IPS-NIHi7 (cell line): ENCODE measurements at regions not wholly inside any gene's neighbourhood (a gene's known extent, or its start where the extent isn't known, plus 50 kb on each side); places are given as distances from the start of the nearest gene placed in this dataset.

Source experiments
- DNase-seq: peaks from one replicate; pipeline ENCODE4 v3.0.0; 2012; ENCODE audit warnings: mixed read lengths; ENCODE audit errors: extremely low spot score

DNA sequence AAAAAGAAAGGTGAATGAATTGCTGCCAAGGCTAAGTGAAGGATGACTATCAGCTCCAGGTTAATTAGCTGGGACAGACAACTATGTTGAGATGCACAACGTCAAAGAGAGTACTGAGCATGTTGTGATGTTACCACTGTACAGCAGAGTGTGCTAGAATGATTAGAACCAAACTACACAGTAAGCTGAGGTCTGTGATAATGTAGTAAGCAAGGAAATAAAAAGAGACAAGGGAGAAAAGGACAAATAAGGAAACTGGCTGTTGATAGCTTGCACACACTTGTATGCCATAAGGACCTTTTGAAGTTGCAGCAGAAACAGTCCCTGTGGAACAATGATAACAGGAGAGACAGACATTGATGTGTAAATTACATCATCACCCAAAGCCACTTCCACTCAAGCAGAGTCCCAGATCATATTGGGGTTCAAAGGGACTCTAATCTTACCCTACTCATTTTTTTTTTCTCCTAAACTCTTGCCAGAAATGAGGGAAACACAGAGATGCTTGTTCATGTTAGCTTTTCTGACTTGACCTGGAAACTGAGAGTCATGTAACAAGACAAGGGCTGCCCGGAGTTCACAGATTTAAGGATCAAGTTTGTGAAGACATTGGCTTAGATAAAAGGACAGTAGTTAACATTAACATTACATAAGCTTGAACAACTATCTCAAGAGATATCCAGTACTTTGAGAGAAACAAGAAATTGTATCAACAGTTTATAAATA is 189.9 kb downstream of the CENPW start:
- no peak for DNase-seq

DNA sequence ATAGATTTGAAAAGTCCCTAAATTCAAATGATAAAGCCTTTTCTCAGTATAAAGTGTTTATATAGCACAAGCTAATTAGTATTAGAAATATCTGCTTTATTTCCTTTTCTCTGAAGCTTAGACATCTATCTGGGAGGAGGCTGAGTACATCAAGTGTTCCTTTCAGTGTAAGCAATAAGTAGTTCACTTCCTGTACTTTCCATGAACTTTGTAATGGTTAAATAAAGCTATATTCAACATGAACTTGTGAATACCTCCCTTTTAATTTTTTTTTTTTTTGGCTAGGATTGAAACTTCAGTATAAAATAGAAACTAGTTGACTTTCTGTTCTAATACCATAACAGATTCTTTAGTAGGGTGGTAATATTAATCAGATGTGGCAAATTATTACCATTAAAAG is 190.9 kb downstream of the CENPW start:
- DNase-seq = no peak

DNA sequence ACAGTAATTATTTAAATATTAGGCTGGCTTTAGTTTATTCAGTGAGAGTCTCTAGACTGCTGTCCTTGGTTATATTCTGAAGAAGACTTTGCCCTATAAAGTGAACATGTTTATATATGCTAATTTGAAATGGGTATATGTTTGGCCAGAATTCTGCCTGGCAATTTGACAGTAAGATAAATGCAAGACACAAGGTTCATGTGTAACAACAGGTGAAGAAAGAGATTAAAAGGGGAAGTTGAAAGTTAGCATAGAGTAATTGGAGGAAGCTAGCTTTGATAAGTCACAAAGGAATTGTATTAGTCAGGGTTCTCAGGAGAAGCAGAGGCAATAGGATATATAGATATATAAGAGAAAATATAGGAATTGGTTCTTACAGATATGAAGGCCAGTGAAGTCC is 191.4 kb downstream of the CENPW start:
- no peak for DNase-seq

DNA sequence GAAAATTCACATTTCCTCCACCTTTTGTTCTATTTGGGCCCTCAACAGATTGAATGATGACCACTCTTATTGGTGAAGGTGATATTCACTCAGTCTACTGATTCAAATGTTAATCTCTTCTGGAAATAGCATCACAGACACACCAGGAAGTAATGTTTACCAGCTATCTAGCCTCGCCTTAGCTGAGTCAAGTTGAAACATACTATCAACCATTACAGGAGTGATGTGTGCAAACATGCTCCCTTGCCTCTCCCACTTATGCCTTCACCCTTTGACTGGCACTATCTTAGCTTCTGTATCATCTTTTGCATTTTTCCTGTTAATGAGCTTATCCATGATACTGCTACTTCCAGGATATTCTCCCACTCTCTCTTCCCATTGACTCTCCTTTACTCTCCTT is 191.9 kb downstream of the CENPW start:
- DNase-seq = no peak

DNA sequence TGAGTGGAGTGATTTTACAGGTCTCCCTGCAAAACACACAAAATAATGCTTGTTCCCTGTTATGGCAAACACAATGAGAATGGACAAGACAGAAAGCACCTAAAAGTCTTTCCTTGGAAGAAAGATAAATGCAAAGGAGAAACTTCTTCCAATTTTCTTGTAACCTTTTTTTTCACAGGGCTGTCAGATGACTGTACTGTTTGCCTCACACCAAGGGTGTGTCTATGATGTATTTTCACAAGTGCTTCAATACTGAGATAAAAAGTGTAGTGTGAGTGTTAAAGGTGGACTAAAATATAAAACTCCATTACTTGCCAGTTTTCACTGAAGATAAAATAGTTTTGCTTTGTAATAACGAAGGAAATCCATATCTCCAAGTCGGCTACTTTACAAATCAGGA is 194.5 kb downstream of the CENPW start:
- DNase-seq = no peak

DNA sequence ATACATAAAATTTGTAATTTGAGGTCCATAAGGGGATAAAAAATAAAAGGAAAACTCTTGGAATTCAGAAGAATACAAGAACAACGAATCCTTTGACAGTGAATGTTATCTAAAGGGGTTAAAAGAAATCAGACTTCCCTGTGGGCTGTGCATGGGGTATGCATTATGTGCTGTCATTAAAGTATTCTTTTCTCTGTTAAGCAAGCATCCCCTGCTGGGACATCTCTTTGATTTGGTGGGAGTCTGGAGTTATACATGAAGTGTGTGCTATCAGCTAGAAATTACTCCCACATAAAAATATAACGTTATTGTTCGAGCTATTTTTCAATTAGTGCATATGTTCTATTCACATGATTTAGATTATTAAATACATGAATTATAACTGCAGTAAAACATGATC is 195.2 kb downstream of the CENPW start:
- no peak for DNase-seq

DNA sequence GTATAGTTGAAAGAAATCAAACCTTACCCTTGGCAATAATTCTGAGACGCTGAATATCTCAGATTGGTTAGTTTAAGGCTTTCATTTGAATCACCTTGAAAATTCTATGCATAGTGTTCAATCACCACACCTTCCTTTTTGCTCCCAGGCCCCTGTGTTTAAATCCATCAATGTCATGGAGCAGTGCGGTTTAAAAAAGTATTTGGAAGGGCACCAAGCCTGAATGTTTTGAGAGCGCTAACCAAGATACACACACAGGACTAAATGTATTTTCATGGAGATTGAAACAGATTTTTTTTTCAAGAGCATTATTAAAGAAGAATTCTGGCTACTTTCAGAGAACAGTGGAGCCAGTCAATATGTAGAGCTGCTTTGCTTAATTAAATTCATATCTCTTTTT is 195.7 kb downstream of the CENPW start:
- DNase-seq = no peak

DNA sequence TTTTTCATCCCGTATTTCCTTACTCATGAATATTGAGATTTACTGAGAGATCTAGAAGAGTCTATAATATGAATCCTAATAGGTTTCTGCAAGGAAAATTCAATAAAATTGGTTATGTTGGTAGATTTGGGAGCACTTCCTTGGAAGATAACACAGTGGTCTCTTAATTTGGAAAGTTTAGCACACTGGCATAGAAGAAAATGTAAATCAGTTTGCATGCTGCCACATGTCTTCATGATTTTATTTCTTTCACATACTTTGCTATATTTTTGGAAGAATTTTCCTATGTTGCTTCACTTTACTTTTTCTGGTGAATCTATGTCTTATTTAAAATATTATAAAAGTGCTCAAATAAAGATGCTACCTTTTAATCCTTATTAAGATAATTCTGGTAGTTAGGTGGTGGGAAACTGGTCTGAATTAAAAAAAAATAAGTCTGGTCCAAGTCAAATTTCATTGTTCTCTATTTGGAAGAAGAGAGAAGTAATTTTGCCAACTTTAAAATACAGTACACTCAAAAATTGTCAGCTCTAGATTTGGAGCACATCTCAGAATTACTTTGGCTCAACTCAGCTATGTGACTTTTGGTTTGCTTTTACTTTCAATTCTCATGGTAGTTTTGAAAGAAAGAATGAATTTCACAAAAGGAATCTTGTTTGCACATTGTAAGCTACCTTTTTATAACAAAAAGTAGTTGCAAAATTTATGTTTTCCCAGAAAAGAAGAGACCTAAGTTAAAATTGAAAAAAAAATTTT is 197.3 kb downstream of the CENPW start:
- DNase-seq = no peak

DNA sequence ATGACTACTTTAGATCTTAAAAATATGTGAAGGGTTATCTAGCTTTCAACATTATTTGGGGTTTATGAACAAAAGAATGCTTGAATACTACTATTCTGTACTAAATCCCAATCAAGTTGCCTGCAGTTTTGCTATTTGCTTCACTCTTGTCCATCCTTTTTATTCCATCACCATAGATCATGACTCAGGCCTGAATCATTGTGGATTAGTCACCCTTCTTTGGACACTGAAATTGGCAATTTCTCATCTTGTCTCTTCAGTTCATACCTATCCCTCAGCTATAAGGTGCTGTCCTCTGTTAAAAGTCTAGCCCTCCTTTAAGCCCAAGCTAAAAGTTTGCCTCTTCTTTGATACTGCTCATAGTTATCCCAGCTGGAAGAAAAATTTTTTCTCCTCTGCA is 199.1 kb downstream of the CENPW start:
- no peak for DNase-seq

DNA sequence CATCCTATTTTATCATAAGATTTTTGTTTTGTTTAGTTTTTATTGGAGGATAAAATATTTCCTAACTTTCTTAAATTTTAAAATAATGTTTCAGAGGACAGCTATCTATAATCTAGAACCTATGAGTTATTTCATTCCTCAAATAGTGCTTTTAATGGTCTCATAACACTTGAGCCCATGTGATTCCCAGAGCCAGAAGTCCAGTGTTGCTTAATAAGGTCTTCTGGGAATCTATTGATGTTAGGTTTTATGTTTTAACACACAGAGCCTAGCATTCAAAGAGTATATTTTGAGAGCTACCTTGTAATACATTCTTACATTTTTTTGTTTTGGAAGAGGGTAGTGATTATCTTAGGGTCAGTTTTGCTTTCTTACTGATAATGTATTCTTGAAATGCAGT is 200.2 kb downstream of the CENPW start:
- no peak for DNase-seq

DNA sequence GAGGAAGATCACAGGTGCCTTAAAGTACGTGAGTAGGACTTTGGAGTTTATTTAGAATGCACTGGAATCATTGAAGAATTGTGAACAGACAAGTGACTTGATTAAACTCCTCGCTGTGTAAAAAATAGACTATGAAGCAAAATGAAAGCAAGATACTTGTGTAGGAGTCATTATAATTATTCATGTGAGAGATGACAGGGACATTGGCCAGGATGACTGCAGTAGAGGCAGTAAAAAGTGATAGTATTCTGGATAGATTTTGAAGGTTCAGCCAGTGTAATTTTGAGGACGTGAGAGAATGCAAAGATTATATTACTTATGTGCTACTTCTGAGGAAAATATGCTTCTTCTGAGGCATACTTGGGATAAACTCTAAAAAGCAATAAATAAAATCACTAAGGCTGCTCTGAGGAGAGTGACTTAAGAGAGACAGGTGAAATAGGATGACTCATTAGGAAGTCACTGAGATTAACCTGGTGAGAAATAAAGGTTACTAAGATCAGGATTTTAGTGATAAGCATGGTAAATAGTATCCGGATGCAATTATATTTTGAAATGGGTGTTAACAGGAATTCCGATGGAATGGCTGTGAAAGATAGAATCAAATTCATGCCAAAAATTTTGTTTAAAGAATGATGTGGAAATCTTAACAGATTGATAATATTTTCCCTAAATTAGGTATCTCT is 202.0 kb downstream of the CENPW start:
- DNase-seq = no peak

DNA sequence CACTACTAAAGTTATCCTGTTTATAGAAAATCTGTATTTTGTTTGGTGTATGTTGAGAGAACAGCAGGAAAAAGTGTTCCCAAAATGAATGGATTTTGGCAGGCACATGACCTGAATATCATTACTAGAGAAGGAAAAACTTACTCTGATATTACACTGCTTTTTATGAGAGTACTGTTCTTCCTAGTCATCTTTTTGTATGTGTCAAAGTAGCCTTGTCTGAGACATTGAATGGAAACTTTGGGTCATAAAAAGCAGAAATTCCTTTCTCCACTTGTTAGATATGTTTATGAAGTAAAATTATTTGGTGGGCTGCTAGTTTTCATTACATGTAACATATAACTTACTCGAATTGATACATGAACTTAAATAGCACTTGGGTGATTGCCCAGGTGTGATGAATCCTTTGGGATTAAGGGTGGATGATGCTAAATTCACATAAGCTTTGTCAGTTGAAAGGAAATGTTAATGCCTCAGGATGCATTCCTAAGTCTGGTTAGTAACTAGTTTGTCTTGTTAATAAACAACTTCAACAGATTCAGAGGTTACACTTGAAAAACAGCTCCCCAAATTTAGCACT is 206.7 kb downstream of the CENPW start:
- no peak for DNase-seq

DNA sequence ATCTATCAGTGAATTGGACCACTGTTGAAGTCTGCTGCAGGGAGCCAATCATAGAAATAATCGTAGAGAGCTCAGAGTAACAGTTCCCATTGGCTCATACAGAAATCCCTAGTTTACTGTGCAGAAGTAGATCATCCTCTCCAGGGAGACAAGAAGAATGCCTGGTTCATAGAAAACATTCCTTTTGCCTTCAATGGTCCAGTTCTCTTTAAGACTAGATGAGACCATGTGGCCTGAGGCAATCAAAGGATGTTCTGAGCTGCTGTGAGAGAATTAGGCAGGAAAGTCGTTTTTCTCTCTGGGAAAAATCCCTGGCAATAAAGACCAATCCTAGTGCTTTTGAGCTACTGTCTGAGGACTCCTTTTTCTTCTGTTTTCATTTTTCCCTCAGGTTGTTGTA is 208.4 kb downstream of the CENPW start:
- DNase-seq = no peak

DNA sequence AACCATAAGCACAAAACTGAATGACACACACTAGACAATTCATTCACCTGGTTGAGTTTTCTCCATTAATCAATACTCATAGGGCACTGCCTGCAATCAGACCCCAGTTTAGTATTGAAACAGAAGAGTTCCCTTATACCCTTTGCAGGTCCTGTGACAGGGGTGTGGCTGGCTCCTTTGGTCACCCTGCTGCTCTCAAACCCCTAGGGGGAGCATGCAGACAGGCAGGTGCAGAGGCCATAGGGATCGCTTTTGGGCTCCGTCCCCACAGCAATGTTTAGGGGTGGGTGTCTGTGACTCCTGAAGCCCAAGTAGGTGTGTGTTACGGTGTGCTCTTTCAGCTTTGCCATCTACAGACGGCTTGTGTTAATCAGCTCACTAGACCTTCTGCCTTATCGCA is 210.4 kb downstream of the CENPW start:
- DNase-seq = peak; percentile 37

DNA sequence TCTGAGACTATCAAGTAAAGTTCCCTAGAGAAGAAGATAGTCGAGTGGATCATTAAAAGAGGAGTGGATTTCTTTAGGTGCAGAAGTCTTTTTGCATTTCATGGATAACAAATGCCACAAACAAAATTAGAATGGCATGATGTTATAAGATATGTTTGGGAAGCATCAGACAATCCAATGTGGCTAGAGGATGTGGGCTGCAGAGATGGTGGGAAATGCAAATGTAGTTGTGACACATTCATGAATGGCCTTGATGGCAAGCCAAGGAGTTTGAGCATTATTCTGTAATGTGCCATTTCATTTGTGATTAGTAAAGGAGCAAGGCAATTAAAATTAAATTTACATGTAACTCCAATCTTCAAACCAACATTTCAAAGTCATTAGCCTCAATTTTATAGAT is 211.9 kb downstream of the CENPW start:
- no peak for DNase-seq

DNA sequence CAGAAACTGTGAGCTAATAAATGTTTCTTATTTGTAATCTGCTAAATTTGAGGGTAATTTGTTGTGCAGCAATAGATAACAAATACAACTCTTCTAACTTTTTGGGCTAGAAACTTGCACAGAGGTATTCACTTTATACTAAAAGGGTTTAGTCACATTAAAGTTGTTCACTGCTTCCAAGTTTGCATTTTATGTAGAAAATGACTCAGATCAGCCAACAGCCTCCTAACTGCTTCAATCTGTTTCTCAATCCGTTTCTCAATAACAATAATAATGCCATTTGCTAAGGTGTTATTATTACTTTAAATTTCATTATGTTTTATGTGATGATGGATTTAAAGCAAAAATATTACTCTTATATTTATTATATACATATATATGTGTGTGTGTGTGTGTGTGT is 213.9 kb downstream of the CENPW start:
- no peak for DNase-seq

DNA sequence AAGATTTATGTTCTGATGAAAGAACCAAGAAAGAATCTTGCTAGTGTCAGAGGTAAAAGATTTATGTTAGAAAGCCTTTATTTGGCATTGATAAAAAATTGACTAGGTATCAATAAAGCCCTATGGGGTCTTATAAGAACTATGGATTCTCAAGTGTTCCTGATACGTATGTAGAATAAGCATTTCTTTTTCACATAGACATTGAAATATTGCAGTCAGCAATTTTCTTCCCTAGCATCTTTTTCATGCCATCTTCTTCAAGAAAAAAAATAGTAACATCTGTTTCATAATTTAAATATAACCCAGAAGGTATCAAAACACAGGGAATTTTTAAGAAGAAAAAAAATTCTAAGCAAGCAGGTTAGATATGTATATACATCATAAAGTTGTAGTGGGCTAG is 230.6 kb downstream of the CENPW start:
- DNase-seq = no peak

DNA sequence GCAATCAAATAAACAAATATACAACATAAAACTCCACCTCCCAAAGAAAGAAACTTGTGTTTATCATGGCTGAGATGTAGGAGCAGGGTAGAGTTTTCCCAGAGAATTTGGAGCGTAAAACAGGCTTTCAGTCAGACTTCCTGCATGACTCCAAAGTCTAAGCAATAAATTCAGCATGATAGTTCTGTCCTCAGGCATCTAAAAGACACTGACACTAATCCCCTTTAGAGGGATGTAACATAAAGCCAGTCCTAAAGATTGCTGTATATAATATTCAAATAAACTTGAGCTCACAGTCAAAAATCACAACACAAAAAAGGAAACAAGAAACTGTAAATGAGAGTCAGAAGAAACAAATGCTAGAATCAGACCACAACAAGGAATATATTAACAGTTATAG is 234.4 kb downstream of the CENPW start:
- DNase-seq = no peak

DNA sequence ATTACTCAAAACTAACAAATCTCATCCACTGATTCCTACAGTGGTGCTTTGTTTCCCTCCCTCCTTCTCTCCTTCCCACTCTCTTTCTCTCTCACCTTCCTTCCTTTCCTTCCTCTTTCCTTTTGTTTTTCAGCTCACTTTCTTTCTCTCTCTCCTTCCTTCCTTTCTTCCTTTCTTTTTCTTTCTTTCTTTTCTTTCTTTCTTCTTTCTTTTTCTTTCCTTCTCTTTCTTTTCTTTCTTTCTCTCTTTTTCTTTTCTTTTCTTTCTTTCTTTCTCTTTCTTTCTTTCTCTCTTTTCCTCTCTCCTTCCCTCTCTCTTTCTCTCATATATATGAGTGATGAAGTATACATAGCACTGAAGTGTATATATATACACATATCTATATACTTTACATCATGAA is 241.4 kb downstream of the CENPW start:
- DNase-seq = no peak

DNA sequence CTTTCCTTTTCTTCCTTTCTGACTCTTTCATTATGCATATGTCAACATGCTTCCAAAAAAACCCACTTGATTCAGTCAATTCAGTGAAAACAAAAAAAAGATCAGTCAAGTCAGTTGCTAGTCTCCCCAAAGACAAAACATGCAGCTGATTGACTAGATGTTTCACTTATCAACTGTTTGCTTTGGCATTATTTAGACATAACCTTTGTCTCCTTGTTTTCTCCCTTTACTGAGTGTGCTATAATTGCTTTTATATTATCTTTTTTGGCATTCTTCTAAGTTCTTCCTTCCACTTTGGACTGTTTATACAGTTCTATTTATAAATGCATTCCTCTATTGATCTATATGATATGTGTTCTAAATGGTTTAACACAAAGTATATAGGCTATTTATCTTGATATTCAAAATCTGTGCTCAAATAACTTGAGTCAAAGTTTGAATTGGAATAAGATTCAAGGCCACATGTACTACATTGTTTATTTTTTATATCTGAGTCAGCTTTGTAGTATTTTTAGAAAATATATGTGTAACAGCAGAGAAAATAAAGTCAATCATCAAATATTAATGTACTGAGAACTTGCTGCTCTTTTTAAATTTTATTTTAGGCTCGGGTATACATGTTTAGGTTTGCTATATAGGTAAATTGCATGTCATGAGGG is 260.5 kb downstream of the CENPW start:
- no peak for DNase-seq

DNA sequence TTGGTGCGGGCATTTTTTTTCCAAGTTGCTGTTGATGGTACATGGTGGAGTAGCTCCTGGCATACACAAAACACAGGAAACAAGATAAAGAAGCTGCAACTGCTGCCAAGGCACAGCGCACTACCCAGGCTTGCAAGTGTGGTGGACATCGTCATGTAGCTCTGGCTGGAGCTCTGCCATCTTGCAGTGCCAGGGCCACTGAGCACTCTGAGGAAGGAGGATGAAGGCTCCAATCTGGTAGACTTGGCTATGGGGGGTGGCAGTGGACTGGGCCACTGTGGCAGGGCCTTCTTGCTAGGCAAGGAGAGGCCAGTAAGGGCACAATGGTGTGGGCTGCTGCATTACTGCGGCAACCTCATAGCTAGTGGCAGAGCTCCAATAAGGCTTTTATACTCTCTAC is 263.5 kb downstream of the CENPW start:
- no peak for DNase-seq

DNA sequence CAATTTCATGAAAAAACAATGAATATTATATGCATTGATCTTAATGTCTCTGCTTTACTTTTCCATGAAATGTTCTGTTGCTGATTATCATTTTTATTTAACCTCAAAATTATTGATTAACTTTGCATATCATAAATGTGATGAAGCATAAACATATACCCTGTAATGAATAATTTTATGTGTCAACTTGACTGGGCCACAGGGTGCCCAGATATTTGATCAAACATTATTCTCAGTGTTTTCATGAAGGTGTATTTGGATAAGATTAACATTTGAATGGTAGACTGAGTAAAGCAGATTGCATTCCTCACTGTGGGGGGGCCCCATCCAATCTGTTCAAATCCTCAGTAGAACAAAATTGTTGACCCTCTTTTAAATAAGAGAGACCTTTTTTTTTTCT is 265.2 kb downstream of the CENPW start:
- DNase-seq = no peak
